GM20000 (cell line): ENCODE measurements at regions not wholly inside any gene's neighbourhood (a gene's known extent, or its start where the extent isn't known, plus 50 kb on each side); places are given as distances from the start of the nearest gene placed in this dataset.
"Not testable (repeated sequence)": the region's sequence is repeated elsewhere in the genome, so short reads cannot be mapped to it uniquely, and the experiment has no call there.

Source experiments
- DNase-seq: peaks from one replicate; pipeline ENCODE4 v3.0.0; 2012; ENCODE audit warnings: low spot score
- TF ChIP-seq, protein P1 (sequence below): IDR thresholded peaks from 2 replicates; pipeline ENCODE4 v1.5.1; 2012; ENCODE audit warnings: mild to moderate bottlenecking, control low read depth; ENCODE audit errors: extremely low read depth, missing control alignments

DNA sequence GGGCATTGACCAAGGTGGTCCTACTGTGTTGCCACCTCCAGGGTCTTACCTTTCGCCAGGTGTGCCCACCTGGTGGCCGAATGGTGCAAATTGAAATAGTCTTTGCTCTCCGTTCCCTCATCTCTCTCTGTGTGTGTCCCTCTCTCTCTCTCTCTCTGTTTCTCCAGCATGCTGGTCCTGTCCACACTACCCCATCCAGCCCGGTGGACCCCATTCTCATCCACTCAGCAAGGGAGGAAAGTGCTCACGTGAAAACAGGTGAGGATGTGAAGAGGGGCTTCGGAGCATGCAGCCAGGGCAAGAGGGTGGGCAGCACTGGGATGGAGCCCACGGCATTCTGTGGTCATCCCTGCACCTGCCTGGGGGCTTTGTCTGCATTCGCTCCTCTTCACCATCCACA, 150.1 kb downstream of the CRLF2 start:
- no peak for DNase-seq
- TF ChIP-seq, protein P1, sequence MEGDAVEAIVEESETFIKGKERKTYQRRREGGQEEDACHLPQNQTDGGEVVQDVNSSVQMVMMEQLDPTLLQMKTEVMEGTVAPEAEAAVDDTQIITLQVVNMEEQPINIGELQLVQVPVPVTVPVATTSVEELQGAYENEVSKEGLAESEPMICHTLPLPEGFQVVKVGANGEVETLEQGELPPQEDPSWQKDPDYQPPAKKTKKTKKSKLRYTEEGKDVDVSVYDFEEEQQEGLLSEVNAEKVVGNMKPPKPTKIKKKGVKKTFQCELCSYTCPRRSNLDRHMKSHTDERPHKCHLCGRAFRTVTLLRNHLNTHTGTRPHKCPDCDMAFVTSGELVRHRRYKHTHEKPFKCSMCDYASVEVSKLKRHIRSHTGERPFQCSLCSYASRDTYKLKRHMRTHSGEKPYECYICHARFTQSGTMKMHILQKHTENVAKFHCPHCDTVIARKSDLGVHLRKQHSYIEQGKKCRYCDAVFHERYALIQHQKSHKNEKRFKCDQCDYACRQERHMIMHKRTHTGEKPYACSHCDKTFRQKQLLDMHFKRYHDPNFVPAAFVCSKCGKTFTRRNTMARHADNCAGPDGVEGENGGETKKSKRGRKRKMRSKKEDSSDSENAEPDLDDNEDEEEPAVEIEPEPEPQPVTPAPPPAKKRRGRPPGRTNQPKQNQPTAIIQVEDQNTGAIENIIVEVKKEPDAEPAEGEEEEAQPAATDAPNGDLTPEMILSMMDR: no peak

- DNase-seq: no peak
Measured at GRCh38 chrX:1060562-1060960, 151.9 kb downstream of the CRLF2 start.

GRCh38 chrX:1059576-1060561, 152.6 kb downstream of the CRLF2 start:
- TF ChIP-seq, protein P1: no peak
- DNase-seq: no peak

More at GRCh38 chrX:1060562-1060960, 151.9 kb downstream of the CRLF2 start:
- TF ChIP-seq, protein P1: no peak

- not testable (repeated sequence) for DNase-seq
Measured at GRCh38 chrX:1053600-1053999, 158.8 kb downstream of the CRLF2 start.

DNA sequence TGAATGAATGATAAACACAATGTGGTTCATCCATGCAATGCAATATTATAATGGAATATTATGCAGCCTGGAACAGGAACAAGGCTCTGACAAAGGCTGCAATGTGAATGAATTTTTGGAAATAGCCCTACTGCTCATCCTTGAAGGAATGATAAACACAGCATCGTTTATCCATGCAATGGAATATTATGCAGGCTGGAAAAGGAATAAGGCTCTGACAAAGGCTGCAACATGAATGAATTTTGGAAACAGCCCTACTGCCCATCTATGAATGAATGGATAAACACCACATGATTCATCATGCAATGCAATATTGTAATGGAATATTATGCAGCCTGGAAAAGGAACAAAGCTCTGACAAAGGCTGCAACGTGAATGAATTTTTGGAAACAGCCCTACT, 159.4 kb downstream of the CRLF2 start:
- TF ChIP-seq, protein P1: no peak
- no peak for DNase-seq

- DNase-seq: no peak
- TF ChIP-seq, protein P1: no peak
Measured at GRCh38 chrX:1052021-1052420, 160.4 kb downstream of the CRLF2 start.

GRCh38 chrX:1051421-1051820, 161.0 kb downstream of the CRLF2 start:
- no peak for DNase-seq
- TF ChIP-seq, protein P1: no peak

DNA sequence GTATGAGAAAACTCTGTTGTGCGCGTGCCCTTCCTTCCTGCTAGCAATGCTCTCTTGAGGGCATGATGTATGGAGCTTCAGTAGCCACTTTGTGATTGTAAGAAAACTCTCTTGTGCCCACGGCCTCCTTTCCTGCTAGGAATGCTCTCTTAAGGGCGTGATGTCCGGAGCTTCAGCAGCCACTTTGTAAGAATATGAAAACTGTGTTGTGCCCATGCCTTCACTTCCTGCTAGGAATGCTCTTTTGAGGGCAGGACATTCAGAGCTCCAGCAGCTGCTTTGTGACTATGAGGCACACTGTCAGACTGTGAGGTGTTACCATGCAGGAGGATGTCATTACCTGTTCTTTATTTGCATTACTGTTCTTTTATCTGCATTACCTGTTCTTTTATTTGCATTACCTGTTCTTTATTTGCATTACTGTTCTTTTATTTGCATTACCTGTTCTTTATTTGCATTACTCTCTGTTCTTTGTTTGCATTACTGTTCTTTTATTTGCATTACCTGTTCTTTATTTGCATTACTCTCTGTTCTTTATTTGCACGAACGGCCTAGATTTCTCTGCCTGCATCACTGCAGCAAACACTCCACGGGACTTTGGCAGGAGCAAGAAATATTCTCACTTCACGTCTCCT, 166.7 kb downstream of the CRLF2 start:
- TF ChIP-seq, protein P1: no peak
- DNase-seq: no peak
